Skeletal muscle tissue (tissue), 3 donors: ENCODE measurements at regions not wholly inside any gene's neighbourhood (a gene's known extent, or its start where the extent isn't known, plus 50 kb on each side); places are given as distances from the start of the nearest gene placed in this dataset.

ENCODE experiments used
- H3K27ac ChIP-seq: one replicate; pipeline ENCODE4 v1.7.0; 2013; ENCODE audit warnings: mild to moderate bottlenecking, low read depth, low read length, inconsistent platforms
- H3K27me3 ChIP-seq, 3 donors: one replicate each; pipeline ENCODE4 v1.7.0; 2013; ENCODE audit warnings: low read length in 3 of 3; ENCODE audit not compliant: control insufficient read depth in 3 of 3, insufficient read depth in 3 of 3
- H3K36me3 ChIP-seq, 3 donors: one replicate each; pipeline ENCODE4 v1.7.0; 2013; ENCODE audit warnings: low read length in 3 of 3; ENCODE audit not compliant: control insufficient read depth in 3 of 3, insufficient read depth in 3 of 3
- H3K4me1 ChIP-seq, 3 donors: one replicate each; pipeline ENCODE4 v1.7.0; 2013; ENCODE audit warnings: low read length in 3 of 3, mild to moderate bottlenecking in 3 of 3; ENCODE audit not compliant: control insufficient read depth in 3 of 3, insufficient read depth in 3 of 3
- H3K4me3 ChIP-seq, 3 donors: one replicate each; pipeline ENCODE4 v1.7.0; 2013; ENCODE audit warnings: low read length in 3 of 3
- H3K9ac ChIP-seq, 3 donors: one replicate each; pipeline ENCODE4 v1.7.0; 2013; ENCODE audit warnings: low read length in 3 of 3, mild to moderate bottlenecking in 3 of 3, moderate library complexity in 2 of 3, low read depth in 1 of 3
- H3K9me3 ChIP-seq, 3 donors: one replicate each; pipeline ENCODE4 v1.7.0; 2013; ENCODE audit warnings: low read length in 3 of 3; ENCODE audit not compliant: control insufficient read depth in 3 of 3
- donor health status: Osteomylitis.

DNA sequence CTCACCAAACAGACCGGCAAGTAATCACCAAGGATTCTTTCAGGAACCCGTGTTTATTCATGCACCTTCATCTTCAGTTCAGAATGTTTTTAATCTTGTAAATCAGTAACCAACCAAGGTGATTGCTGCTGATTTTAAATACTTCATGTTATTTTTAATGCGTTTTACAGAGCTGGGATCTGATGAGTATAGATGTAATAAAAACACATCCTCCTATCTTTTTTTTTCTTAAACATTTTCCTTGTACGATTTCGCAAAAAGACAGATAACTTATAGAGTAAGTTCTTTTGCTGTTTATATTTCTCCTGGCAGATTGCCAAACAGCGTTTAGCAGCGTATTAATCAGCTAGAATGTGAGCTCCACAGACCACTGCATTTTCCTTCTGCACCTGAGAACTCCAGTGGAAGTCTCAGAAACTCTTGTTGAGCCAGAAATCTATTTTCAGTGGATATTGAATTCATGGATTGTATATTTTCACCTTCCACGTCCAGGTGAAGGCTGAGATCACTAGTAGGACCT lies 397.8 kb upstream of the NRP1 start:
- Histone ChIP-seq H3K4me1 (peaks cover 0 to 4% (median 0%) of the 10 kb centered on the region in 3 donors), H3K27me3 (no peaks in the 10 kb centered on the region), H3K4me3 (no peak overlapping the region), H3K9ac (no peak overlapping the region), H3K36me3 (no peaks in the 10 kb centered on the region), H3K27ac (no peak overlapping the region), H3K9me3 (no peaks in the 10 kb centered on the region)

DNA sequence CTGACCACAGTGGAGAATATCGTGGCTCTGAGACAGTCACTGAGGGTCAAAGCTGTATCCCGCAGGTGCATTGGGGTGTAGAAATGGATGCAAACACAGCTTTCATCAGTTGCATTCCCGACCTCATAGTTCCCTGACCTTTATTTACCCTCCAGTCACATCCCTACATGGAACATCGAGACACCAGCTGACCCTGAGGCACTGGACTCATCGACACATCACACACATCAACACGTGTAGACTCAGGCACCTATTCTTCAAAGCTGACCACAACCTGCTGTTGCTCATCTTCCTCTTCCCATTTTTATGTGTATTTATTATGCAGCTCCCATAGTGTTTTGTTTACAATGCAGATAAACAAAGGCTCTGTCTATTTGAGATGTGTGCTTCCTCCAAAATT lies 396.9 kb upstream of the NRP1 start:
- Histone ChIP-seq H3K9me3 (no peaks in the 10 kb centered on the region), H3K9ac (no peak overlapping the region), H3K36me3 (no peaks in the 10 kb centered on the region), H3K4me3 (no peak overlapping the region), H3K4me1 (peaks cover 0 to 4% (median 0%) of the 10 kb centered on the region in 3 donors), H3K27me3 (no peaks in the 10 kb centered on the region), H3K27ac (no peak overlapping the region)

DNA sequence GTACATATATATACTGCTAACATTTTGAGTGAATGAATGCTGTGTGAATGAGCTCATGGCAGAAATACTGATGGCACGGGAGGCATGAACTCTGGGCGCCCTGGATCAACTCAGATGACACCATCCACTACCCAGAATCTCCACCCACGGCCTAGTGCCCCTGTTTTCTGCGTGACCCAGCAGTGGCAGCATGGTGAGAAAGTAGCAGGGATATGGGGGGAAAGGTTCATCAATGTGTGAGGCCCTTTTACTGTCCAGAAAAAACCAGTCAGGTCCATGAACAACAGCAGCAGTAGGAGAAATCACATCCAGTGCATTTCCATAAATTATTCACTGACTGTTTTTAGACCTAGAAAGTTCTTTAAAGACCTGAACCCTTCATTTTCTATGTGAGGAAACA lies 391.0 kb upstream of the NRP1 start:
- no peaks in the 10 kb centered on the region for H3K4me1 ChIP-seq
- no peaks in the 10 kb centered on the region for H3K36me3 ChIP-seq
- H3K9me3 ChIP-seq, result no peaks in the 10 kb centered on the region
- no peaks in the 10 kb centered on the region for H3K27me3 ChIP-seq
- no peak overlapping the region for H3K9ac ChIP-seq
- H3K27ac ChIP-seq, result no peak overlapping the region
- no peak overlapping the region for H3K4me3 ChIP-seq

DNA sequence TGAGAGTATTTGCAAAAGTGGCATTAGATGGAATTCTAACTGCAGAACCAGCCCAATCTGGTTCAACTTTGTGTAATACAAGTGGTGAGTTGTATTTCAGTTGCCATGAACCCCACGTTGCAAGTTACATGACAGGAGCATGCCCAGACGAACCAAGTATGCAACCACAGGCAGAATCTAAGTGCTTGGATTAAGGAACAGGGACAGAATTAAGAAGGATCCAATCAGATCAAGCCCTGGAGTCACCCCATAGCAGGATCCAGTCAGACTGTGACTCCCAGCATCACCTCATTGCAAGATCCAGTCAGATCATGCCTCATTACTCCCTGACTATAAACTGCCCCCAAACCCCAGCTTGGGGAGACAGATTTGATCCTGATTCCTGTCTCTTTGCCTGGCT lies 388.7 kb upstream of the NRP1 start:
- no peaks in the 10 kb centered on the region for H3K9me3 ChIP-seq
- H3K36me3 ChIP-seq, result no peaks in the 10 kb centered on the region
- no peak overlapping the region for H3K27ac ChIP-seq
- no peak overlapping the region for H3K9ac ChIP-seq
- no peak overlapping the region for H3K4me3 ChIP-seq
- H3K27me3 ChIP-seq, result no peaks in the 10 kb centered on the region
- peaks cover 3 to 7% (median 6%) of the 10 kb centered on the region in 3 donors for H3K4me1 ChIP-seq

DNA sequence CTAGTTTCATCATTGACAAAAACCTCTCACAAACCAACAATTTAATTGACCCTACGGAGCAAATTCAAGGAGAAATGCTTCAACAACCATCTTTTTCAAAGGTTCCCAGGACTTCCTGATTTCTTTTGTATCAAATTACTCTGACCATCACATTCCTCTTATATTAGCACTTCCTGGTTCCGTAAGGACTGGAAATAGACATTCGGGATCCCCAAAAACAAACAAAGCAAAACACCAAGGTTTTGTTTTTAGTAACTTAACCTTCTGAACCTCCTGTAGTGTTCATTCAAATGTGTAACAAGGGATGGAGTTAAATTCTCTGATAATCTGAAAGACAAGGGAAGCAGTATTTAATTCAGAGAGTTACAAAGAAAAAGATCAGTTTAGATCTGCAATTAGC lies 387.6 kb upstream of the NRP1 start:
- H3K4me1 ChIP-seq, result peaks cover 3 to 7% (median 6%) of the 10 kb centered on the region in 3 donors
- H3K9ac ChIP-seq, result no peak overlapping the region
- H3K27ac ChIP-seq, result no peak overlapping the region
- H3K4me3 ChIP-seq, result no peak overlapping the region
- no peaks in the 10 kb centered on the region for H3K27me3 ChIP-seq
- no peaks in the 10 kb centered on the region for H3K9me3 ChIP-seq
- H3K36me3 ChIP-seq, result no peaks in the 10 kb centered on the region

DNA sequence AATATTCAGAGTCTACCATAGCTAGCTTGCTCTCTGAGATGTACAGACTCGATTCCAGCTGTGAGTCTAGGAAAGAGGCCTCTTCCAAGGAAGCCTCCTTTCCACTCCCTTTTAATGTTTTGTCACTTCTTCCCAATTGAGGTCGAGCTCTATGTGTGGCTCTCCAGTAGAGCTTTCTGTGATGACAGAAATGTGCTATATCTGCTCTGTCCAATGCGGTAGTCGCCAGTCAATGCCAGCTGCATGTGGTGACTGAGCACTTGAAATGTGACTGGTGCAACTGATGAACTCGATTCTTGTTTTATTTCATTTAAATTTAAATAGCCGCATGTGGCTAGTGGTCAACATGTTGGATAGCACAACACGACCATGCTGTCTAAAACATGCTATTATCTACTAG lies 387.0 kb upstream of the NRP1 start:
- no peaks in the 10 kb centered on the region for H3K27me3 ChIP-seq
- no peaks in the 10 kb centered on the region for H3K36me3 ChIP-seq
- peaks cover 3 to 9% (median 6%) of the 10 kb centered on the region in 3 donors for H3K4me1 ChIP-seq
- H3K9me3 ChIP-seq, result no peaks in the 10 kb centered on the region
- no peak overlapping the region for H3K9ac ChIP-seq
- no peak overlapping the region for H3K4me3 ChIP-seq
- H3K27ac ChIP-seq, result no peak overlapping the region

DNA sequence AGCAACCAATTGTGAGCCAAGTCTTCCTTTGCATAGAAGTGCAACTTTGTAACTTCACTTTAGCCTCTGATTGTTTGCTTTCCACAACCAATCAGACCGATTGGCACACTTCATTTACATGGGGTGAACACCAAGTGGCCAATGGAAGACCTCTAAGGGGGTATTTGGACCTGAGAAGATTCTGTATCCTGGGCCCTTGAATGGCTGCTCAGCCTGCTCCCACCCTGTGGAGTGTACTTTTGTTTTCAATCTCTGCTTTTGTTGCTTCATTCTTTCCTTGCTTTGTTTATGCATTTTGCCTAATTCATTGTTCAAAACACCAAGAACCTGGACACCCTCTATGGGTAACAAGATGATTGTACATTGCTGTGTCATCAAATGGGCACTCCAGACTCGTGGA lies 385.7 kb upstream of the NRP1 start:
- Histone ChIP-seq H3K4me1 (peaks cover 6 to 12% (median 10%) of the 10 kb centered on the region in 3 donors), H3K27me3 (no peaks in the 10 kb centered on the region), H3K9ac (no peak overlapping the region), H3K9me3 (no peaks in the 10 kb centered on the region), H3K4me3 (no peak overlapping the region), H3K27ac (no peak overlapping the region), H3K36me3 (no peaks in the 10 kb centered on the region)

DNA sequence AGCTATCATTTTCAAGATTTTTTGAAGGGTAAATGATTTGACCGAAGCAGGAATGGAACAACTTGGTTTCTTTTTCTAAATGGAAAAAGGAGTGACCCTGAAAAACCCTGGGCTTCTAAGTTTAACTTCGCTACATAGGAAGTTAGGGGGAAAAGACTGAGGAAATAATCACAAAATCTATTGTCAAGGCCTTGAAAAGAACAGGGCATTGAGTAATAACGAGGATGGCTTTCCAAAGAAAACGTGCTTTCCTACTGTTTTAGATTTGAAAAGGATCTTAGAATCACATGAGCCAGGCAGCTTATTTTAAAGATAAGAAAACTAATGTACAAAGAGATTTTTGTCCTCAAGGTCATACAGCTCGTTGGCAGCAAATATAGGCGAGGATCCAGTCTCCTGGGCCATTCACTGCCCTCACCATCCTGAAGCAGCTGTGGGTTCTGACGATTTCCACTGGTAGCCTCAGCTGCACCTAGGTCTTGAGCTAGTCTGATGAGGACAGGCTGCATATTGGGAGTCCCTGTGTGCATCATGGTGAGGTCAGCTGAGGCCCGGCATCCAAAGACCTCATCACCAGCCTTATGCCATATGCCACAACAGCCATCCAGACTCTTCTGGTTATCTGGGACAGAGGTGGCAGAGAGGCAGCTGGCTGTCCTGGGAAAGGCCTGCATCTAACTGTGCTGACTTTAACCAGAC lies 384.7 kb upstream of the NRP1 start:
- Histone ChIP-seq H3K27me3 (no peaks in the 10 kb centered on the region), H3K9me3 (no peaks in the 10 kb centered on the region), H3K36me3 (no peaks in the 10 kb centered on the region), H3K9ac (no peak overlapping the region), H3K4me3 (no peak overlapping the region), H3K4me1 (peaks cover 6 to 12% (median 11%) of the 10 kb centered on the region in 3 donors), H3K27ac (no peak overlapping the region)

DNA sequence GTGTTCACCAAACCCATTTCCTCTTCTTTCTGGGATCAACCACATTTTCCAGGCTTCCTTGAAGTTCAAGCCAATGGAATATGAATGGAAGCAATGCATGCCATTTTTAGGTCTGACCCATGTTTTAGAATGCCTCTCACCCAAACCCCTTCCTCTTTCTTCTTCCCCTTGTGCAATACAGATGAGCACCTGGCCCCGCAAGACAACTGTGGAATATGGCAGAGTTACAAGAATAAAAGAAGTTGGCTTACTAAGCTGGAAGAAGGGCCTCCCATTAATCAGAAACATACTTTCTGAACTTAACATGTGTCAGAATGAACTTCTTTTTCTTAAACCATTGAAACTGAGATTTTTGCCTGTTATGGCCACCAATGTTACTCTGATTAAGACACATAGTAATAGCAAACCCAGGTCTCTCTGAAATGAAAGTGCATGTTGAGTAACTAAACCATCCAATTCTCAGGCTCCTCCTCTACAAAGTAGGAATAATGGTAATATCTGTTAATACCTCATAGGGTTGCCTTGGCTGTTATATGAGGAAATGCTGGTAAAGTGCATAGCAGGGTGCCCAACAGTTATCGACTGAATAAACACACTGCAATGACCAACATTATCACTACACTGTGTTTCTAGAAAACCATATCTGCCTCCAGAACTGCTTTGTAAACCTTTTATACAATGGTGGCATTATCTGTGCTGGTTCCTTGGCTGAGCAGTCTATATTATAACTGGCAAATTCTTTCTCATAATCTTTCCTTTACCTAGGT lies 382.2 kb upstream of the NRP1 start:
- Histone ChIP-seq H3K9me3 (no peaks in the 10 kb centered on the region), H3K4me1 (peaks cover 6 to 12% (median 11%) of the 10 kb centered on the region in 3 donors), H3K9ac (no peak overlapping the region), H3K27ac (no peak overlapping the region), H3K4me3 (no peak overlapping the region), H3K27me3 (peaks cover 0 to 3% (median 0%) of the 10 kb centered on the region in 3 donors), H3K36me3 (no peaks in the 10 kb centered on the region)

DNA sequence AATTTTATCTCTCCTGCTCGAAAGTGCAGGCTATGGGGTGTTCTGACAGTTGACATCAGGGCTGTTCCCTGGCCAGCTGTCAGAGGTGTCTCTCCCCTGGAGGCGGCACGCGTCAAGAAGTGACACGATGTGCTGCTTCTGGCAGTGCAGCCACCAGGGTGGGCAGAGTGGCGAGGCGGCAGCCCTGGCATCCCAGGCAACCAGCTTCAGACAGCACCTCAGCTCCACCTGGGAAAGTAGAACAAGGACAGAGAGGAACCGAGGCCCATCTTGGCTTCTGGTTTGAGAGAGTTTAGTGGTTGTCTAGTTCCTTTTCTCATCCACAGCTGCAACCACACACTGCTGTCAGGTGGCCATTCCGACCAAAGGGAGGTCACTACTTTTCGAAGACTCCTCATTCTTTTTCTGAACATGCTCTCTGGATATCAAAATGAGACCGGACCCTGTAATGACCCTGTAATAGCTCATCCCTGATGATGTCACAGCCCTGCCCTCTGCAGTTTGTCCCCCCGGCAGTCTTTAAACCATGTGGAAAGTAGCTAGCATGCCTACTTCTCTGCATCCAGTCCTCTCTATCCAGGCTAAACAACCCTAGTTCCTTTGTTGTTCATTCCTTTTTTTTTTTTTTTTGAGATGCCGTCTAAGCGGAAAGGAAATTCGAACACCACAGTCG lies 381.0 kb upstream of the NRP1 start:
- Histone ChIP-seq H3K9me3 (no peaks in the 10 kb centered on the region), H3K27ac (no peak overlapping the region), H3K4me3 (peak overlapping the region in 1 of 3 donors; percentile 31), H3K9ac (no peak overlapping the region), H3K36me3 (no peaks in the 10 kb centered on the region), H3K27me3 (peaks cover 0 to 3% (median 0%) of the 10 kb centered on the region in 3 donors), H3K4me1 (peaks cover 6 to 12% (median 11%) of the 10 kb centered on the region in 3 donors)
